Vagina (tissue), 2 donors: ENCODE measurements at regions not wholly inside any gene's neighbourhood (a gene's known extent, or its start where the extent isn't known, plus 50 kb on each side); places are given as distances from the start of the nearest gene placed in this dataset.
"Not testable (repeated sequence)": the region's sequence is repeated elsewhere in the genome, so short reads cannot be mapped to it uniquely, and the experiment has no call there.

Experiments
- DNase-seq, 2 donors: peaks; one replicate each; pipeline ENCODE4 v3.0.0-alpha.2; 2017; ENCODE audit errors: extremely low spot score in 2 of 2
- H3K27ac ChIP-seq: fragments of 200-600 bp; sonication (generic); one replicate; pipeline ENCODE4 v1.5.1; 2019
- H3K27me3 ChIP-seq: fragments of 200-600 bp; sonication (generic); one replicate; pipeline ENCODE4 v1.5.1; 2019
- H3K36me3 ChIP-seq, 2 donors: fragments of 200-600 bp; sonication (generic); one replicate each; pipeline ENCODE4 v1.5.1; 2017 to 2019
- H3K4me1 ChIP-seq: fragments of 200-600 bp; sonication (generic); one replicate; pipeline ENCODE4 v1.5.1; 2019
- H3K4me3 ChIP-seq, 2 donors: fragments of 200-600 bp; sonication (generic); 1 replicate in 1 of 2; 2 replicates in 1 of 2; pipeline ENCODE4 v1.5.1; 2016 to 2019
- H3K9me3 ChIP-seq: fragments of 200-600 bp; sonication (generic); one replicate; pipeline ENCODE4 v1.5.1; 2019
- CTCF ChIP-seq, 3 experiments: fragments of 450-650 bp in 2 of 3; fragments of 200-600 bp in 1 of 3; sonication (generic) in 1 of 3; IDR thresholded peaks; one replicate each; pipeline ENCODE4 v1.5.1; 2017 to 2019; ENCODE audit warnings: antibody characterized with exemption in 3 of 3, mild to moderate bottlenecking in 2 of 3, moderate library complexity in 2 of 3
- POLR2A ChIP-seq, 2 donors: fragments of 450-650 bp; IDR thresholded peaks; one replicate each; pipeline ENCODE4 v1.6.1; 2017; ENCODE audit warnings: antibody characterized with exemption in 2 of 2, mild to moderate bottlenecking in 2 of 2, moderate library complexity in 2 of 2
- POLR2AphosphoS5 ChIP-seq, 2 donors: sonication (generic); formaldehyde crosslinking; IDR thresholded peaks; one replicate each; pipeline ENCODE4 v1.9.0; 2017; ENCODE audit warnings: antibody characterized with exemption in 2 of 2, mild to moderate bottlenecking in 2 of 2, low read depth in 1 of 2; ENCODE audit not compliant: insufficient read depth in 1 of 2
- intact Hi-C: fragments of 100-400 bp; cut with DNase I; formaldehyde crosslinking; loops from one replicate; pipeline ENCODE4 v1.15.1; 2023

GRCh38 chr22:48061726-48062125, 1299.3 kb downstream of the TBC1D22A start:
- TF ChIP-seq POLR2A (IDR thresholded peaks at IDR 0.05), result no peak
- no peak for TF ChIP-seq POLR2AphosphoS5 (IDR thresholded peaks at IDR 0.05; ENCODE audit: insufficient read depth in 1 of 2, low read depth in 1 of 2)
- TF ChIP-seq CTCF (IDR thresholded peaks at IDR 0.05), result no peak
- no peak for DNase-seq
- H3K36me3 ChIP-seq, result no peaks in the 10 kb centered on the region
- intact Hi-C loops, result no loop called here
- no peak overlapping the region for H3K4me3 ChIP-seq
- no peaks in the 10 kb centered on the region for H3K27me3 ChIP-seq
- no peak overlapping the region for H3K27ac ChIP-seq
- no peaks in the 10 kb centered on the region for H3K9me3 ChIP-seq
- no peaks in the 10 kb centered on the region for H3K4me1 ChIP-seq

GRCh38 chr22:48060266-48060665, 1297.8 kb downstream of the TBC1D22A start:
- intact Hi-C loops, result no loop called here
- Histone ChIP-seq H3K4me1 (no peaks in the 10 kb centered on the region), H3K36me3 (no peaks in the 10 kb centered on the region), H3K27me3 (no peaks in the 10 kb centered on the region), H3K4me3 (no peak overlapping the region), H3K9me3 (no peaks in the 10 kb centered on the region), H3K27ac (no peak overlapping the region)
- TF ChIP-seq POLR2AphosphoS5 (IDR thresholded peaks at IDR 0.05; ENCODE audit: insufficient read depth in 1 of 2, low read depth in 1 of 2), result no peak
- TF ChIP-seq POLR2A (IDR thresholded peaks at IDR 0.05), result no peak
- no peak for TF ChIP-seq CTCF (IDR thresholded peaks at IDR 0.05)
- no peak for DNase-seq

DNA sequence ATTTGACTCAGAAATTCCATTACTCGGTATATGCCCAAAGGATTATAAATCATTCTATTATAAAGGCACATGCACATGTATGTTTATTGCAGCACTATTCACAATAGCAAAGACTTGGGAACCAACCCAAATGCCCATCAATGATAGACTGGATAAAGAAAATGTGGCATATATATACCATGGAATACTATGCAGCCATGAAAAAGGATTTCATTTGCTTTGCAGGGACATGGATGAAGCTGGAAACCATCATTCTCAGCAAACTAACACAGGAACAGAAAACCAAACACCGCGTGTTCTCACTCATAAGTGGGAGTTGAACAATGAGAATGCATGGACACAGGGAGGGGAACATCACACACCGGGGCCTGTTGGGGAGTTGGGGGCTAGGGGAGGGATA, 1297.1 kb downstream of the TBC1D22A start:
- intact Hi-C loops, DNase-seq, H3K4me3 ChIP-seq, H3K4me1 ChIP-seq, H3K36me3 ChIP-seq, H3K9me3 ChIP-seq, H3K27ac ChIP-seq, H3K27me3 ChIP-seq: not testable (repeated sequence)

DNA sequence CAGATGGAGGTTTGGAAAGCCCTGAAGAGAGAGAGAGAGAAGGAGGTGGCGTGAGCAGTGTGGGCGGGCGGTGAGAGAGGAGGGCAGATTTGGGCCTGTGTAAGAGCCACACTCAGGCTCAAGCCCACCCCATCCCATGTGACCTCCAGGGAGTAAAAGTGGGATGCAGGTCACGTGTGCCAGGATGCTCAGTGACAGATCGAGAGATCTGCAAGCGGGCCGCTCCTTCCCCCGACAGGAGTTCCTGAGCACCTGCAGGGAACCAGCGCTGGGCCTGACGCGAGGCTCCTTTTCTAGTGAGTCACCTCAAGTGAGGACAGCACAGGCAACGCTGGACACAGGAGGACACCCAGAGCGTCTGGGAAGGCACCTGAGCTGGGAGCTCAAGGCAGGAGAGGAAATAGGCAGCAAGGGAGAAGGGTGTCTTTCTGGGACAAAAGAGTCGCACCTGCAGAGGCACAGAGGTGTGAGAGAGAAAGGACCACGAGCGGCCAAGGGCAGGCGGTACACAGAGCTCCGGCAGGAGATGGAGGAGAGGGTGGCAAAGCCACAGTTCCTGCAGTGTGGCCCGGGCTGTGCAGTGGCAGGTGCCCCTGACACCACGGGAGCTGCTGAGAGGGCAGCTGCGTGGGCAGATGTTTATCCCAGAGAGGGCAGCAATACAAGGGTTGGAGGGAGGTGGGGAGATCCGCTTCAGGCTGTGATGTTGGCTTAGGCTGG, 1294.8 kb downstream of the TBC1D22A start:
- Histone ChIP-seq H3K27me3 (no peaks in the 10 kb centered on the region), H3K36me3 (no peaks in the 10 kb centered on the region), H3K4me1 (no peaks in the 10 kb centered on the region), H3K4me3 (no peak overlapping the region), H3K9me3 (no peaks in the 10 kb centered on the region), H3K27ac (no peak overlapping the region)
- DNase-seq, result no peak
- TF ChIP-seq POLR2A (IDR thresholded peaks at IDR 0.05) (no peak), POLR2AphosphoS5 (IDR thresholded peaks at IDR 0.05; ENCODE audit: insufficient read depth in 1 of 2, low read depth in 1 of 2) (no peak), CTCF (IDR thresholded peaks at IDR 0.05) (no peak)
- intact Hi-C loops, result no loop called here

DNA sequence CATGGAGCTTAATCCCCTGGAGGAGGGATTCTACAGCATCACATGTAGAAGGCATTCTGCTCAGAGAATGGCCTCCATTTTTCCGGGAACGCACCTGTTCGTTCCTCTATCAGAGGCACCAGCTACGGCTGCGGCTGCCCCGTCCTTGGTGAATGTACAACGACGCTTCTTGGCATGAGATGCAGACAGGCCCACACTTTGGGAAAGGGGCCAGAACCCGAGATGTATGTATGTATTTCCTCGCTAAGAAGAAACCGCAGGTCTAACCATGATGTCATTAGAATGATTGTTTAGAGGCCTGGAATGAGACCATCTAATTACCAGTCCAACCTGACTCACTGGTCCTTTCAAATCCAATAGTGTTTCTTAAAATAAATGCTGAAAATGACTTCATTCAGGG, 1293.4 kb downstream of the TBC1D22A start:
- Histone ChIP-seq H3K4me3 (no peak overlapping the region), H3K9me3 (no peaks in the 10 kb centered on the region), H3K4me1 (no peaks in the 10 kb centered on the region), H3K27me3 (no peaks in the 10 kb centered on the region), H3K27ac (no peak overlapping the region), H3K36me3 (no peaks in the 10 kb centered on the region)
- intact Hi-C loops, result no loop called here
- TF ChIP-seq CTCF (IDR thresholded peaks at IDR 0.05), result no peak
- no peak for TF ChIP-seq POLR2A (IDR thresholded peaks at IDR 0.05)
- TF ChIP-seq POLR2AphosphoS5 (IDR thresholded peaks at IDR 0.05; ENCODE audit: insufficient read depth in 1 of 2, low read depth in 1 of 2), result no peak
- no peak for DNase-seq
